Ovary (tissue), 3 donors: ENCODE measurements at regions not wholly inside any gene's neighbourhood (a gene's known extent, or its start where the extent isn't known, plus 50 kb on each side); places are given as distances from the start of the nearest gene placed in this dataset.

Experiments used
- CTCF ChIP-seq, 3 donors: fragments of 450-650 bp in 2 of 3; fragments of 200-600 bp in 1 of 3; IDR thresholded peaks; one replicate each; pipeline versions ENCODE4 v1.5.1 to v1.8.0; 2016 to 2022; ENCODE audit warnings: antibody characterized with exemption in 3 of 3, mild to moderate bottlenecking in 1 of 3
- EP300 ChIP-seq: sonication (generic); formaldehyde crosslinking; IDR thresholded peaks from one replicate; pipeline ENCODE4 v1.6.1; 2017; ENCODE audit warnings: antibody characterized with exemption
- POLR2A ChIP-seq: fragments of 450-650 bp; IDR thresholded peaks from one replicate; pipeline ENCODE4 v1.6.1; 2017; ENCODE audit warnings: antibody characterized with exemption, mild to moderate bottlenecking, moderate library complexity
- donor health status: DM: no; HTN: no; CAD: no.

- TF ChIP-seq CTCF (IDR thresholded peaks at IDR 0.05) (no peak), POLR2A (no peak), EP300 (no peak)
Measured at GRCh38 chr2:67892339-67892846, 170.4 kb downstream of the C1D start.
